ENCODE measurements at regions not wholly inside any gene's neighbourhood (a gene's known extent, or its start where the extent isn't known, plus 50 kb on each side); places are given as distances from the start of the nearest gene placed in this dataset.

DNA sequence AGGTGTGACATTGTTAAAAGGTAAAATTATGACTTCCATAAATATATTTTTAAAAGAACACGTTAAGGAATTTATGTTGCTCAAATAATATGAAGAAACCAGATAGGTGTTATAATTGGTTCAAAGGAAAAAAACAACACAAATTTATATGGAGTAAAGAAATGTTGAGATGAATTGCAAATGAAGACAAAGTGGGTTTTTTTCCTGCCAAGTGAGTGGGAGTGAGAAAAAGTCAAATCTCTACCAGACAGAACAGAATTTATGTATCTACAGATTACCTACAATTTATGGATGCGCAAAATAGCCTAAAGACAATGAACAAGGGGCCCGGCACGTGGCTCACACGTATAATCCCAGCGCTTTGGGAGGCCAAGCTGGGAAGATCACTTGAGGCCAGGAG, 159.7 kb upstream of the SLC1A4 start:
- DNase-seq (ENCODE audit: low read depth in 3 of 3), result no peak

- peak; percentile 69 to 73 (median 69) for DNase-seq (ENCODE audit: low read depth in 3 of 3)
Measured at GRCh38 chr2:64831134-64831976, 157.8 kb upstream of the SLC1A4 start.

- DNase-seq (ENCODE audit: low read depth in 3 of 3), result no peak
Measured at GRCh38 chr2:64831977-64832328, 157.2 kb upstream of the SLC1A4 start.

- no peak for DNase-seq (ENCODE audit: low read depth in 3 of 3)
Measured at GRCh38 chr2:64832936-64833335, 156.3 kb upstream of the SLC1A4 start.

- no peak for DNase-seq (ENCODE audit: low read depth in 3 of 3)
Measured at GRCh38 chr2:64836566-64836965, 152.6 kb upstream of the SLC1A4 start.

DNA sequence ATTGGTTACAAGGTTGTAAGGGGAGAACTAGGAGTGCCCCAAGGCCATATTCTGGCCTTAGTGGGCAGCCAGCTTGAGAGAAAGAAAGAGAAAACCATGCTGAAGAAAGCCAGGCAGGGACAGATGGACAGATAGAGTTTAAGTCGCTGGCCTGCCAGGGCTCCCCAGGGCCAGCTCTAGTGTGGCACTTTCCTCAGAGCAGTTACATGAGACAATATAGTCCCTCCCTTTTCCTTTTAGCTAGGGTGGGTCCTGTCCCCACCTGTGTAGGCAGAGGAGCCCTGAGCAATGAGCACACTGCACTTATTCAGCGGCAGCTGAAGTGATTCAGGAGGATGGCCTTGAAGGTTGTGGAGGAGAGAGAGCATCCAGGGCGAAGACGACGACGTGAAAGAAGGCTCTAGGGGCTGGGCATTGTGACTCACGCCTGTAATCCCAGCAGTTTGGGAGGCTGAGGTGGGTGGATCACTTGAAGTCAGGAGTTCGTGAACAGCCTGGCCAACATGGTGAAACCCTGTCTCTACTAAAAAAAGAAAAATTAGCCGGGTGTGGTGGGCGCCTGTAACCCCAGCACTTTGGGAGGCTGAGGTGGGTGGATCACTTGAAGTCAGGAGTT, 152.0 kb upstream of the SLC1A4 start:
- DNase-seq (ENCODE audit: low read depth in 3 of 3), result no peak

- no peak for DNase-seq (ENCODE audit: low read depth in 3 of 3)
Measured at GRCh38 chr2:64837925-64838641, 151.1 kb upstream of the SLC1A4 start.

GRCh38 chr2:64838817-64839216, 150.4 kb upstream of the SLC1A4 start:
- no peak for DNase-seq (ENCODE audit: low read depth in 3 of 3)

DNA sequence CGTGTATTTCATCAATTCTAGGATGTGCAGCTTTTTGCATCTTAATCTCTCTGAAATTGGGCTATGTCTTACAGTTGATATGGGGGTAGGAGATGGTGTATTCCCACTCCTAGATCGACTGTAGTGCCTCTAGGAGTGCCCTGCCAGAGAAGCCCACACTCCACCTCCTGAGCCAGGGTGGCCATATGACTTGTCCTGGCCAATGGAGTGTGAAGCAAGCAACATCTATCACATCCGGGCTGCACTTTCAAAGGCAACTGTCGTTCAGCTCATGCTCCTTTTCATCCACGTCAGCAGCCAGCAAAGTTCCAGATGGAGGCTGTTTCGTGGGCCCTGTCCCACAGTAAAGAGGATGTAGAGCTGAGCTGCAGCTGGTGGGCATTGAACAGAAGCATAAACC, 149.4 kb upstream of the SLC1A4 start:
- no peak for DNase-seq (ENCODE audit: low read depth in 3 of 3)

DNA sequence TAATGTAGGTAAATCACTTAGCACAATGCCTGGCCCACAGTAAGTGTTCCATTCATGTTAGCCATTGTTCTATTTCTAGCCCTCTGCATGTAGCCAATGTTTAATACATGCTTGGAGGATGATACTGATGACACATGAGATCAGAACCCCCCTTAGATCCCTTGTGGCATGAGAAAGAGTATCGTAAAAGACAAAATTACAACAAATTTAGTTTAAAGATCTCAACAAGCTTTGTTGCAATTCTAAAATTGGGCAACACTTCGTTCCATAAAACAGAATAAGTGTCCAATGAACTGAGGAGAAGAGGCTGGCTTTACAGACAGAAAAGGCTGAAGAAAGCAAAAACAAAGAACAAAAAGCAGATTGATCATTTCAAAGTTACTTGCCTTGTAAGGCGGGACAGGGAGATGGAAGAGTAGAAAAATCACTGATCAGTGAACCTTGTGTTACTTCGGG, 148.7 kb upstream of the SLC1A4 start:
- no peak for DNase-seq (ENCODE audit: low read depth in 3 of 3)

GRCh38 chr2:64841461-64841860, 147.7 kb upstream of the SLC1A4 start:
- DNase-seq (ENCODE audit: low read depth in 3 of 3), result no peak

DNA sequence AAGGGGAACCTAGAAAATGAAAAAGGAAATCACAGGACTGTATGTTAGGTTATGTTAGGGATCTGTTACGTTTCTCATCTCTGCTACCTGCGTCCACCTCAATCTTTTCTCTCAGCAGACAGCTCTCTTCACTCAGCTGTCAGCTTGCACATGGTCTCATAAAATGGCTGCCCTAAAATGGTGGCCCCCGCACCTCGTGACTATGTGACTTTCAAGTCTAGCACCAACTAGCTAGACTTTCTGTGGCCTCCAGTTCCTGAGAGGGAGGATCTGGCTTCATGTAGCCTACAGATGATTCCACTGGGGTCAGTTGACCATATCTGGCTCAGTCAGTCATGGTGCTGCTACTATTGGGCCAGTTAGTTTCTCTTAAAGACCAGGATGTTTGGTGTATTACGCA, 147.2 kb upstream of the SLC1A4 start:
- no peak for DNase-seq (ENCODE audit: low read depth in 3 of 3)

- DNase-seq (ENCODE audit: low read depth in 3 of 3), result no peak
Measured at GRCh38 chr2:64844087-64844486, 145.1 kb upstream of the SLC1A4 start.

DNA sequence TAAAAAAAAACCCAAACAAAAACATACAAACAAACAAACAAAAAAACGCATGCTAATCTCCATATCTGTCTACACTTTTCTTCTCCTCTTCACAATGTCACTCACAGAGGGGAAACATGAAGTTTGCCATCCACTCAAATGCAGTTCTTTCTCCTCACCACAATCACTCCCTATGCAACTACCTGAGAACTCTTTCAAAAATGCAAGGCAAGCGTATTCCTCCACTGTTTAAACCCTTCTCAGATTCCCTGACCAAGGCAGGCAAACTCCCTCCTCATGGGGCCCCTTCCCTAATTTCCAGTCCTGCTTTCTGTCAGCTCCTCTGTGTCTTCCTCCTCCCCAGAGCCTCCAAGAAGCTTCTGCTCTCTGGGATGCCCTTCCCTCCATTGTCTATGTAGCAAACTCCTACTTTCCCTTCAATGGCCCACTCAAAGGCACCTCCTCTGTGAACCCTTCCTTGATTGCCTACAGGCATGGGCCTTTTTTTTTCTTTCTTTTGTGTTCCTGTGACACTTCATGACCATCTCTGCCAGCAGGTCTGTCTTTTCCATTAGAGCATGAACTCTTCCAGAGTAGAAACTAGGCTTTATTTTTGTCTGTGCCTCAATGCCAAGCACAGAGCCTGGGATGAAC, 143.8 kb upstream of the SLC1A4 start:
- DNase-seq (ENCODE audit: low read depth in 3 of 3), result no peak

DNA sequence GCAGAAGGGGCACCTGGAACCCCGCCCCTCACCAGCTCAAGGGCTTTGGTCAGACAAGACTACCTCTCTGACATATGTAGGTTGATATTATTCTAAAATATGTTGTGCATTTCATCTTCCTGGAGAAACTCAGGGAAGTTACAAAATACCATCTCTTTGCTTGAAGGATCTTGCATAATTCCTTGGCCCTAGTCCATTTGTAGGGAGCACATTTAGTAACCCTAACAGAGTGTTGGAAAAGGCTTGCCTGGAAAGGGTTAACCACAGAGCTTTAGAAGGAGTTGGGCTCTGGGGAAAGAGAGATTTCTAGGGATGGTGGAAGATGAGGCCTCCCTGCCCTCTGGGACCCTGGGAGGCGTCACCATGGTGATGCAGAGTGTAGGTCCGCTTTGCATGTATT, 143.0 kb upstream of the SLC1A4 start:
- DNase-seq (ENCODE audit: low read depth in 3 of 3), result no peak

DNA sequence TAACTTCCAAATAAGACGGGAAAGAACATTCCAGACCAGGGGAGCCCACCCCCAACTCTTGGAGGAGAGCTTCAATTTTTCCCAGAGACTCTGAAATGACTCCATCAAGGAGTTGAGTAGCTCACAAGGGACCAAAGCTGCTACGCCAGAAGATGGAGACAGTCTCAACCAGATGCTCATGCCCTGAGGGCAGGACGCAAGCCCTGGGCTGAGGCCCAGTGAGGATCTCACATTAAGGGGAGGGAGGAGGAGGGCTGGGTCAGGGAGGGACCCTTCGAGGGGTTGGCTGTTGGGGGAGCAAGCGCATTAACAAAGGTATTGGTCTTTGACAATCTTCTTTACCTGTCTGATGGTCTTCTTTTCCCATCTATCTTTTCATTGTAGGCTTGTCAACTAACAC, 141.3 kb upstream of the SLC1A4 start:
- DNase-seq (ENCODE audit: low read depth in 3 of 3), result no peak

DNA sequence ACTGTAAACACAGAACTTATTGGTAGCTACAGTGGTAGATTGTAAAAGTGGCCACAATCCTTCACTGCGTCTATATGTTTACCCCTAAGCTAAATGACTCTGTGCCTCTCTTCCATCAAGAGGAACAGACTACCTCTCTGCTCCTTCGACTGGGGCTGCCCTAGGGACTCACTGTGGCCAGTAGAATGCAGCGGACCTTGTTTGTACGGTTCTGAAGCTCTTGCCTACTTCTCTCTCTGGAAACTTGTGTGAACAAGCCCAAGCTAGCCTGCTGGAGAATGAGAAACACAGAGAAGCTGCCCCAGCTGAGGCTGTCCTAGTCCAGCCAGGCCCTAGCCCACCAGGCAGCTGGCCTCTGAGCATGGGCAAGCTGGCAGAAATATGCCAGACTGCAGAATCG, 140.8 kb upstream of the SLC1A4 start:
- no peak for DNase-seq (ENCODE audit: low read depth in 3 of 3)

DNA sequence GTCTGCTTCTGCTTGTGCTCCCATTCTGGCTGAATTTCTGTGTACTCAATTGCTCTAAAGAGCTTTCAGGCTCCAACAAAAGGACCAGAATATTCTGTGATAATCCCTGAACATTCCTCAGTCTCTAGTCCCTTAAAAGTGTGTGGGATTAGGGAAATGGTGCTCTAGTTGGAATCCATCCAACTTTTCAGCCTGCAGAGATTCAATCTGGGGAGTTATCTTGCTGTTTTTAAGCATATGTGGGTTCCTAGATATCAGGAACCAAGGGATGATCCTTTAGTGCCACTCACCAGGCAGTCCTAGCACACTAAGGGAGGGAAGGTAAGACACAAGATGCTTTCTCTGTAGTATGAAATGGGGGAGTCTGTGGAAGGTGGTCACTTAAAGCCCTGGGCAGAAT, 140.3 kb upstream of the SLC1A4 start:
- DNase-seq (ENCODE audit: low read depth in 3 of 3), result no peak

DNA sequence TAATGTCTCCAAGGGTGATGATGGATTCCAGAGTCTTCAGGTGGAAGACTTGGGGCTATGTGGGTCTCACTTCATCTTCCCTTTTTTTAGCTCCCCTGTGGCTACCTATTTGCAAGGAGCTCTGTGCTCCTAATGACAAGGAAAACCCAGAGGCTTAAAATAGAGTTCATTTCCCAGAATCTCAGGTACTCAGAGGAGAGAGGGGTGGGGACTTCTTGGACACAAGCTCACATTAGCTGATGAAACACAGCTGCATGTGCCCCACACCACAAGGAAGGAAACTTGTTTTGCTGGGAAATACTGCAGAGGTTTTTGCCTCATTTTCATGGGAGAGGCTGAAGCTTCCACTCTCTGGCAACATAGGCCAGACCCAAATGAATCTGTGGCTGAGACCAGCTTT, 138.6 kb upstream of the SLC1A4 start:
- DNase-seq (ENCODE audit: low read depth in 3 of 3), result no peak

- DNase-seq (ENCODE audit: low read depth in 3 of 3), result no peak
Measured at GRCh38 chr2:64852771-64853241, 136.4 kb upstream of the SLC1A4 start.

GRCh38 chr2:64853306-64853705, 135.9 kb upstream of the SLC1A4 start:
- no peak for DNase-seq (ENCODE audit: low read depth in 3 of 3)

DNA sequence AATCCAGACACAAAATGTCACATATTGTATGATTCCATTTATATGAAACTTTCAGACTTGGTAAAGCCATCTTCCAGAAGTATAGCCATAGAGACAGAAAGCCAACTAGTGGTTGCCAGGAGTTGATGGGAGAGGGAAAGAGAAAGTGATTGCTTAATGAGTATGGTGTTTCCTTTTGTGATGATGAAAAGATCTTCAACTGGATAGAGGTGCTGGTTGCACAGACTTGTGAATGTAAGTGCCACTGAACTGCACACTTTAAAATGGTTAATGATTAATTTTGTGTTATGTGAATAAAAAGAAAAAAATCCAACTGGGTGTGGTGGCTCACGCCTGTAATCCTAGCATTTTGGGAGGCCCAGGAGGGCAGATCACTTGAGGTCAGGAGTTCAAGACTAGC, 135.3 kb upstream of the SLC1A4 start:
- no peak for DNase-seq (ENCODE audit: low read depth in 3 of 3)

Measured in stimulated activated CD4-positive, alpha-beta T cell treated with anti-CD3 and anti-CD28 coated beads, TNF-alpha, amount 100 ng/mL, for 4 hours (primary cell).